DMS53 (cell line): ENCODE measurements at regions not wholly inside any gene's neighbourhood (a gene's known extent, or its start where the extent isn't known, plus 50 kb on each side); places are given as distances from the start of the nearest gene placed in this dataset.
"Not testable (repeated sequence)": the region's sequence is repeated elsewhere in the genome, so short reads cannot be mapped to it uniquely, and the experiment has no call there.

Source experiments
- DNase-seq: peaks from one replicate; lab custom pipeline; 2025; lab: John Stamatoyannopoulos, UW

DNA sequence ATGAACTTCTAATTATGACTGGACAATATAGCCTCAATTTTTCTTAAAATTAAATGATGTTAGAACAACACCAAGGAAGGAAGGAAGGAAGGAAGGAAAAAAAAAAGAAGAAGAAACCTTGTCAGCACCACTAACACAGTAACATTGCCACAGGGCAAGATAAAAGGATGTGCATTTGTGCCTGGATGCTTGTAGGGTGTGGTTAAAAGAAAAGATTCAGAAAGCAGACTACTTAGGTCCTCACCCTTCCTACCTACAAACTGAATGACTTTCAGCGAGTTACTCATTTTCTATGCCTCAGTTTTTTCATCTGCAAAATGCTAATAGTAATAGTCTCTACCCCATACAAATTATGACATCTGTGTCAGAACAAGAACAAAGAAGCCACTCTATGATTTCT lies 778.3 kb downstream of the MCTP2 start:
- DNase-seq = no peak

DNA sequence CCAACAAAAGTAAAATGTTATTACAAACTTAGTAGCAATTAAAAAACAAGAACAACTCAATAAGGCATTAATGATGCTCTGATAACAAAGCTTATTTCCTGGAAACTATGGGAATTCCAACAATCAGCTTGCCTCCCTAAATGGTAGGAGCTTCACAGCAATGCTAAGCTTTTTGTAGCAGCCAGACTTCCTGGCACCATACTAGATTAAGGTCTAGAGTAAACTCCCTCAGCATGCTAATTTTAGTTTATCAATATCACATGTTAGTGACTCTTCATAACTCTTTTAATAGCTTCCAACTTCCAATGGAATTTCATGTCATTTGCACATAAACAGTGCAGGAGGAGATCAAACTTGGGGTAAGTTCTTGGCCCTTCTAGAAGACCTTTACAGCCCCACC lies 782.0 kb downstream of the MCTP2 start:
- no peak for DNase-seq

DNA sequence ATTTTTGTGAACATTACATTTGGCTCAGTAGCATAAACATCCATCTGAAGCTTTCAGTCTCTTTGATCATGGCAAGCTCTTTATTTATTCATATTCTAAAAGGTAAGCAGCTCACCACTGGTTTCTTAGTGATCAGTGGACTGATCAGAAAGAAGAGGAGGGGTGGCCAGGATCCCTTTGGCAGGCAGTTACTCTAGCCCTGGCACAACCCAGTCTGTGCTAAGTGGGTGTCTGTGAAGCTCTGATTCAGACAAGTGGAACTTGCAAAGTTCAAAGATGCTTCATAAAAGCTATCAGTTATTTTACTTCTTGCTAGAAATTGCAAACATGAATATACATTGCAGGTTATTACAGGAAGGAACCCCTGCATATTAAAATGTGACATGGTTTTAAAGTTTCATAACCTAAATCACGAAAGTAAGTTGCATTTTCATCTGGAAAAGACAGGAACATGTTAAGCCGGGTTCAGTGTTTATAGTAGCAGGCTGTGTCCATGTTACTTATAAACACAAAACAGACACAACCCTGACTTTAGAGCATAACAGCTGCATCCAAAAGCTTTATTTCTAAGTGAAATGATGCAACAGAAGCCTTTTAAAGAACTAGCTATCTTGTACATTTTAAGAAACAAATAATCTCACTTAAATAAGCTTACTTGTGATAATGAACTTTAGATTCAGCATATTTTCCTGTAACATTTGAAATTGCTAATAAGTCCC lies 785.3 kb downstream of the MCTP2 start:
- DNase-seq = no peak

DNA sequence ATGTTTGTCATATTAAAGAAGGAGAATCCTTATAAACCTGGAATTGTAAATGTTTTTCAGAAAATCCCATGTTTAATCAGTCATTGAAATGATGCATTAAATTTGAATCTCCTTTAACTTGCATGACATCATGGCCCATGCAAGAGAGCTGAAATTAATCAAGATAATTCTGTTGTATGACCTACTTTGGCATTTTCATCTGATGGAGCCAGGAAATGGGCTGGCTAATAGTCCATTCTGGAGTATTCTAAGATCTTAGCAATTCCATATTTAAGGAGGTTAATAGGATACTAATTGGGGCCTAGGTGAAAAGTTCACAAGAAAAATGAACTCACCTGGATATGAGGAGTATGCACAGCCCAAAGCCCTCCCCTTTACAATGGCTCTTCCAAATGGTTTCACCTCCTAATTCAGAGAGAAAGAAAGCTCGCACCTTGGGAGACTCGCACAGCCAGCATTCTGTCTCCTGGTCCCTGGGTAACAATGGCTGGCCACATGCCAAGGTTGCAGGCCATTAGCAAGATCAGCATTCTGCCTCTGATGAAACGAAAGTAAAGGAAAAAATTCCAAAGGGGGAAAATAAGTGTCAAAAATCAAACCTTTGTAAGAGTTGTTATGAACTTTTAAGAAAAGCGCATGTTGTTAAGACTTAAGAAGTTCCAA lies 786.4 kb downstream of the MCTP2 start:
- no peak for DNase-seq

DNA sequence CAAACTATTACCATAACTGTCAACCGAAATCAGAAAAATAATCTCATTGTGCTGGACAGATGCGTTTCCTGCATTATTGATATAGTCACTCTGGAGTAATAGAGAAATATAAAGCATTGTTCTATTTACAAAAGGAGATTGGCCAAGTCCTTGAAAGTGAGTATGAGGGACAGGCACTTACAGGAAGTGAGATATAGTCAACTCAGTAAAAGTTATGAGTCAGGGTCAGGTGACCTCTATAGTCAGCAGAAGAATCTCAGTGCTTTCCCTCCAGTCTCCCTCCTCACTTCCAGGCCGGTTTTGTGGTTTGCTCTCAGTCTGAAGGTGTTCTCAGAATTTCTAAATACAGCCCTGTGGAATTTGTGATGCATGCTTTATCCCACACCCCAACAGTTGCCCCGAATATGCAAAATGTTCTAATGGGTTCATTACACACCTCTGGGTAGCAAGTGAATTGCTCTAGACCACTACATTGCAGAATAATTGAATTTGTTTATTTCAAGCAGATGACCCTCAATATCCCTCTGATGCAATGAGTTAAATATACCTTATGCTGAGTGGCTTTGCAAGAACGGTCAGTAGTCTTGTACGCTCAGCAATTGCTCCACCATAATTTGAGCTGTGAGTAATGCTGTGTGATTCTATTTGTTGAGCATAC lies 787.7 kb downstream of the MCTP2 start:
- DNase-seq = no peak

DNA sequence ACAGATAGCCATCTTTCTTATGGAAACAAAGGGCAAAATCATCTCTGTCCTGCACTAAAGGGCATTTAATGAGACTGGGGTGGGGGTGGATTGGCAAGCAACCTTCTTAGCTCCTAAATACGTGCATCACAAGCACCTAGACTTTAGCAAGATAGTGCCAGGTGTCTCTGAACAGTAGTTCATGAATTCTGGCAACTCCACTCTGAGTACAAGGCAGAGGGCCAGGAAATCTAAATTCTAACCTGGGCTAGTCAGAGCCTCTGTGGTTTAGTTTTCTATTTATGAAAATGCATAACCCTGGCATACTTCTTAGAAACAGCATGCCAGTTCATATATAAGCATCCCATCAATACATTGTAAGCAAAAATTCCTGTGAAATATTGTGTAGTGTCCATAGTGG lies 788.5 kb downstream of the MCTP2 start:
- no peak for DNase-seq

DNA sequence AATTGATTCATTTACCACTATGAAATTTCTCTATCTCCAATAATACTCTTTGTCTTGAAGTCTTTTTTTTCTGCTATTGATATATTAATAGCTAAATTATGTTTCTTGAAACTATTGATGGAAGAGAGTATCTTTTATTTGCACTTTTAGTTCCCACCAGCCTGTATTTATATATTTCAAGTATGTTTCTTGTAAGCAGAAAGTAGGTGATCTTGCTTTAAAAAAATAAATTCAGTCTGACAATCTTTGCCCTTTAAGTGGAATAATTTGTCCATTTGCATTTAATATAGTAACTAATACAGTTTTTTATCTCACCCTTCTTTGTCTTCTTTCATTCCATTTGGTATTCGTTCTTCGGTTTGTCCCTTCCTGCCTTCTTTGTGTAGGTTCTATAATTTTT lies 790.5 kb downstream of the MCTP2 start:
- no peak for DNase-seq

DNA sequence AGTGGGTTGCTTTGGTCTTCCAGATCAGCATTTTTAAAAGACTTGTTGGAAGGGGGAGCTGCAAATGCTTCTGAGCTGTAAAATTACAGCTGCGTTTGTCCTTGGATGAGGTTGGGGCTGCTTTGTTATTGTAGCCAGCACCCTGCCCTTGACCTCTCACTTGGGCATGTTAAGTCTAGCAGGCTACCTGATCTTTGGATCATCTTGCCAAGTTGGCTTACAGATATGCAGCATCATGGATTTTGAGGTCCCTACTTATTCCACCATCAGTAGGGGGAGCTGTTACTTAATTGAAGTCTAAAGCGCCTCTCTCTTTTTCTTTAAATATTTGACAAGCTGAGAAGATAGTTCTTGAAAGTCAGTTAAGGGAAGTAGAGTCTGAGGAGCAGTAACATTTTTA lies 793.0 kb downstream of the MCTP2 start:
- peak; percentile 9 for DNase-seq

DNA sequence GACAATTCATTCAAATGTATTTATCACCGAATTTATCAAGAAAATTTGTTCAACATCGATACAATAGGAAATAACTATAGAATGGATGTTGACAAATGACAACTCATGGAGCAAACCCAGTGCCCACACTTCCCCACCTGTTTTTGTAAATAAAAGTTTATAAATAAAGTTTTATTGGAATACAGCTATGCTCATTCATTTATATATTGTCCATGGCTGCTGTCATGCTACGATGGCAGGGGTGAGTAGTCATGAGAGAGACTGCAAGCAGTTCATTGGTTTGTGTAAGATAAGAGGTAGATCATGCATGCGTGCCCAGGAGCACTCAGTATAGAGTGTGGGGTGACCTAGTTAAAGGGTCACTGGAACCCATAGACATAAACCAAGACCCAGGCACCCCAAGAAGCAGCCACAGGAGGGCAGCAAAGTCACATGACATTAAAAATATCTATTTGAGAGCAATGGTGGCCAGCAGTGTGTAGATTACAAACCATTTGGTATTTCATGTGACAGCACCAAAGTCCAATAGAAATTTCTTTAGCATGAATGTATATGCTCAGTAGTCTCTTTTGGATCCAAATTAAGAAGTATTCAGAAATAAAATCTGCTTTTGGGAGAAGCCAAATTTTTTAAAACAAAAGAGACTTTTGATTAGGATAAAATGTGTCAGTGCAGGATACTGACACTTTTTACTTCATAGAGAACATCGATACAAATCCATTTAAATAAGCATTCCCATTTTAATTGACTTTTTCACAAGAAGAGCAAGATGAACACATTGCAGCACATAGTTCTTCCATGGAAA lies 794.8 kb downstream of the MCTP2 start:
- DNase-seq = peak; percentile 26

DNA sequence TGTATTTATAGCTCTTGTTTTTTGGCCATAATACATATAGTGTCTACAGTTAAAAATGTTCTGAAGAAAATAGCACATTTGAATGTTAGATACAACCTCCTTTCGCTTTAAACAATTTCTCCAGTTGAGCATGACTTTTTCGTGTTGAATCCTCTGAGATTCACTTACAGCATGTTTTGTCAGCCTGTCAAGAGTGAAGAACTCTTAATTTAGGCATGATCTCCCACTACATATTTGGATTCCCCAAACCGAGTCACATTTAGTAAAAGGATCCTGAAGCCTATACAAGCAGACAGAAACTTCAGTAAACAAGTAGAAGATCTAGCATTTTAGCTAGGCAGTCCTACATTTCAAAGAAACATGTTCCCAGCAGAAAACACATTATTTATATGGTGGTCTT lies 796.6 kb downstream of the MCTP2 start:
- no peak for DNase-seq

DNA sequence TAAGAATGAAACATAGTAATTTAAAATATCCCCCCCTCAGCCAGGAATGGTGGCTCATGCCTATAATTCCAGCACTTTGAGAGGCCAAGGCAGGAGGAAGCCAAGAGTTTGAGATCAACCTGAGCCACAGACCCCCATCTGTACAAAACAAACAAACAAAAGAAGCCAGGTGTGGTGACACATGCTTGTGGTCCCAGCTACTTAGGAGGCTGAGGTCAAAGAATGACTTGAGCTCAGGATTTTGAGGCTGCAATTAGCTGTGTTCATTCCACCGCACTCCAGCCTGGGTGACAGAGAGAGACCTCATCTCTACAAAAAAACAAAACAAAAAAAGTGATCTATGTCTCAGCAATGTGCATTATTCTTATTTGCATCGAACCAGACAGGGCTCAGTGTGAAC lies 800.8 kb downstream of the MCTP2 start:
- no peak for DNase-seq

DNA sequence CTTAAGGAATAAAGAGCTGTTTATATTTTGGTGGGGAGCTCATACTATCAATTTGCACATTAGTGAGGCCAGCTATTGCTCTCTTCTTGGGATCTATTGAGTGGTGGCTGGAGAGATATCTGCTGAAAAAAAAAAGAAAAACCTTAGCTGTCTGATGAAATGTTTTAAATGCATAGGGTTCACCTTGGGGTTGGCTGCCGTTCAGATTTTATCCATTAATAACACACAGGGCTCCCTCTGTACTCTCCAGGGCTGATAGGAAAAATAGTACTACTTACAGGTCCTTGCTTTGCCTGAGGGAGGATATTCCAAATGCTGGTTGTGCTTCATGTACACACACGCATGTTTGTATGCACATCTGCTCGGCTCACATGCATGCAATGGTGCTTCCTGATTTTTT lies 803.7 kb downstream of the MCTP2 start:
- no peak for DNase-seq

DNA sequence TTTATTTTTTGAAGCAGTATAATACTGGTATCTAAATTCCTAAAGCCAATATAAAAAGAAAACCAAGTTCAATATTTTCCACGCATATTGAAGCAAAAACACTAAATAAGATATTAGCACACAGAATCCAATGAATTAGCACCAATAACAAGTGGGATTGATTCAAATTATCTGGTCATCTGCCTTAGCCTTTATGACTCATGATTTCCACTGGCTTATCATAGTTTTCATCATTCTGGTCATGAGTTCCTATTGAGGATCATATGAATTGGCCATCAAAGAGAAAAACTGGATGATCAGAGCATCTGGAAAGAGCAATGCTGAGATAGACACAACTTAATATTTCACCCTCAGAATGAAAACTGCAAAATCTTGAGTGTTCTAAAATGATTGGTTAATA lies 809.9 kb downstream of the MCTP2 start:
- no peak for DNase-seq

DNA sequence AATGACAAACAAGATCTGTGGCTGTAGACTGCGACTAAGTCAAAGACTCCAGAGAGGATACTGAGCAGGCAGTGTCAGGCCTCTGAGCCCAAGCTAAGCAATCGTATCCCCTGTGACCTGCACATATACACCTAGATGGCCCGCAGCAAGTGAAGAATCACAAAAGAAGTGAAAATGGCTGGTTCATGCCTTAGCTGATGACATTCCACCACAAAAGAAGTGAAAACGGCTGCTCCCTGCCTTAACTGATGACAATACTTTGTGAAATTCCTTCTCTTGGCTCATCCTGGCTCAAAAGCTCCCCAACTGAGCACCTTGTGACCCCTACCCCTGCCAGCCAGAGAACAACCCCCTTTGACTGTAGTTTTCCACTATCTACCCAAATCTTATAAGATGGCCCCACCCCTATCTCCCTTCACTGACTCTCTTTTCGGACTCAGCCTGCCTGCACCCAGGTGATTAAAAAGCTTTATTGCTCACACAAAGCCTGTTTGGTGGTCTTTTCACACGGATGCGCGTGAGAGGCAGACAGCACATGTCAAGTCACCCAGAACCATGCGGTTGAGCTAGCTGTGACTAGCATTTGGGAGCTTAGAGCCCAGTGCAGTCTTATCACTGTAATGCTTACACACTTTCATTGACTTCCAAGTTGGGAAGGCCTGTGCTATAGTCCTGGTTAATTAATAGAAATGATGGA lies 812.0 kb downstream of the MCTP2 start:
- not testable (repeated sequence) for DNase-seq

DNA sequence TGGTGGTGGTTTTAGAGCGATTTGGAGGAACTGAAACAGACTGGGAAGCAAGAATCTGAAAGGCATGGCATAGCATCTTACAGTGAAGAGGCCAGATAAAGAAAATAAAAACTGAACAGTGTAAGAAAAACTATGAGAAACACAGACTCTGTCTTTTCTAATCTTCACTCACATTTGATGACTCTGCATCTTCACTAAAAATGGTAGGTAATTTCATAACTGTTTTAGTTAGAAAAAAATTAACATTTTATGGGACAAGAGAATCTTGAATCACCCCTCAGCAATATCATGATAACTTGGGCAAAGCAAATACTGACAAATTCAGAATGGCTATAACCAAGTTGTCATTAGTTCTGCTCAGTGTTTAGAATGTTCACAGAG lies 812.6 kb downstream of the MCTP2 start:
- no peak for DNase-seq

DNA sequence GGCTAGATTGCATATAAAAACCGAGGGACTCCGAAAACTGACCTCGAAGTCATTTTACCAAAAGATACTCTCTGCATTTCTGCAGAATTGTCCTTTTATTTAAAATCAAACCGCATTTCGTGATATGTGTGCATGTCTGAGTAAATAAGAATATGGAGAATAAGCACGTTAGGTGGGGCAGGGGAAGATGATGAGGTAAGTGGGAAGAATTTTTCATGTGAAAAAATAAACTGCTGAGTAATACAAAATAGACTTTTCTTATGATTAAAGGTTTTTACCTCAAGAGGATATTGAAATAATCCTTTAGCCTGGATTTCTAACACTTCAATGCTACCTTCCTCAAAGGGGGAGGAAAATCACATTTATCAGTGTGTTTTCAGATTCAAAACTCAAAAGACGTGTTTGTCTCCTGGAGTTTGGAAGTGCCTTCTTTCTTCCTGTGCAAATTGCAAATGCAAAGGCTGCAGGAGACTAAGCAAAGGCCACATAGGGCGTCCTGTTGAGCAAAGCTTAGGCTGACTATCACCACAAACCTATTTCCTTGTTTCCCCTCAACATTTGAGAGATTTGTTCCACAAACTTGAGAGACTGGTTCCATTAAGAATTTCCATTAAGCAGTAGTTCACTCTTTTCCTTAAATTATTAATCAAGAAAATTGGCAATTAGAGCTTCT lies 813.5 kb downstream of the MCTP2 start:
- no peak for DNase-seq

DNA sequence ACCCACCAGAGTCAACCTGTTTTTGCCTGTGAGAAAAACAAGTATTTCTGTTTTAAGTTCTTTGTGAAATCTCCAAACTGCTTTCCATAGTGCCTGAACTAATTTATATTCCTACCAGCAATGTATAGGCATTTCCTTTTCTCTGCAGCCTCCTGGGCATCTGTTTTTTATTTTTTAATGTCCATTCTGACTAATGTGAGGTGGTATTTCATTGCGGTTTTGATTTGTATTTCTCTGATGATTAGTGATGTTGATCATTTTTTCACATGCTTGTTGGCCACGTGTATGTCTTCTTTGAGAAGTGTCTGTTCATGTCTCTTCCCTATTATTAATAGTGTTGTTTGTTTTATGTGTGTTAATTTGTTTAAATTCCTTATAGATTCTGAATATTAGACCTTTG lies 820.5 kb downstream of the MCTP2 start:
- no peak for DNase-seq

DNA sequence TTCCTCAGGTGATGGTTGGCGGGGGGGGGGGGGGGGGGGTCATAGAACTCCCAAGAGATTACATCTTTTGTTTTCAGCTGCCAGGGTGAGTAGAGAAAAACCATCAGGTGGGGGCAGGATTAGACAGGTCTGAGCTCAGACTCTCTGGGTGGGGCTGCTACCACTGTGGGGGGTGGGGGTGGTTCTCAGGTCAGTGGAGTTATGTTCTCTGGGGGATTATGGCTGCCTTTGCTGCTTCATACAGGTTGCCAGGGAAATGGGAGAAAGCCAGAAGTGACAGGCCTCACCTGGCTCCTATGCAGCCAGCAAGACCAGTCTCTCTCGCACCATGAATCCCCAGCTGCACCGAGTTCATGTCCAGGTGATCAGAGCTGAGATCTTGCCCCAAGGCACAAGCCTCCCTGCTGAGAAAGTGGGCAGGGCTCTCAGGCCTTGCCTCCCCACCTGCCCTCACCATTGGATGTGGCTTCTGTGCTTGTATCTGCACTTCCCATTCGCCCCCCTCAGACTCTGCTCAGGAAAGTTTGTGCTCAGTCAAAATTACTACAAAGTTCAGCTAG lies 828.1 kb downstream of the MCTP2 start:
- no peak for DNase-seq

DNA sequence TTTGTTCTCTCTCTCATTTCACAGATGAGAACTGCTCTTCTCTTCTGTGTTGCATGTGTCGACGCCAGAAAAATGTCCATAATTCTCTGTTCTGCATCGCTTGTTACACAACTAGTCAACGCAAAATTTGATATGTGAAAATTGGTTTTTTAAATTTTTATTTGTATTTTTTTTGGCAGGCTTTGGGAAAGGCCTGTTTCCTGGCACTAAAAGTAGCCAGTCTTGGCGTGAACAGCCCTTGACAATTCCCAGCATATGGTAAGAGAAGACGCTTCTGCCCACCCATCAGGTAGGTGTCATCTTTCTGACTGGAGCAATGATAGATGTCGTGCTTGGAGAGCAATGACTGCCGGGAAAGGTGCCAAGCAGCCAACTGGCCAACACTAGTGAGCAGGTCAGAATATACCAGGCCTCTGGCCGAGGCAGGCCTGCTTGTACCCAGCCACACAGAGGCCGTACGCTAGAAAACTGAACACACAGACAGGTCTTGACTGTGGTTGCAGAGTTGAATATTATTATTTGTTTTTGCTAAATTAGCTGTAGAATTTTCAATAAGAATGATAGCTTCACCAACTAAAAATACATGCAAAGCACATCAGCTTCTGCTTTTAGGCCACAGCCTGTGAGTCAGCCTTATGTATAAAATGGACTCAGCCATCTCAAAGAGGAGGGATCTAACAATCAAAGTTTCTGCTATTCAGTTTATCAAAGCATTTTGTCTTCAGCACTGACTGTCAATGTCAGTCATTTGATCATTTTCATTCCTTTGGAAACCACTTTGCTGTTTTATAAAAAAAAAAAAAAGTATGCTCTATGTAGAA lies 837.5 kb downstream of the MCTP2 start:
- DNase-seq = no peak
